GM23338 (cell line): ENCODE measurements at regions not wholly inside any gene's neighbourhood (a gene's known extent, or its start where the extent isn't known, plus 50 kb on each side); places are given as distances from the start of the nearest gene placed in this dataset.

Experiments
- ATAC-seq: fragments of 200-7000 bp; cut with Tn5 transposase; 3 replicates; pipeline ENCODE4 v1.9.1; 2020
- DNase-seq: peaks from one replicate; pipeline ENCODE4 v3.0.0-alpha.2; 2015; ENCODE audit warnings: low spot score
- H2AFZ ChIP-seq: fragments of 200-600 bp; sonication (generic); 2 replicates; pipeline ENCODE4 v1.8.0; 2016; ENCODE audit warnings: antibody characterized with exemption, mild to moderate bottlenecking, moderate library complexity
- H3F3A ChIP-seq: fragments of 200-600 bp; sonication (generic); replicated peaks from 2 replicates; pipeline ENCODE4 v1.8.0; 2017; ENCODE audit warnings: antibody characterized with exemption, mixed run types, low read depth
- H3K27ac ChIP-seq: fragments of 200-600 bp; sonication (generic); 2 replicates; pipeline ENCODE4 v1.6.1; 2016; ENCODE audit warnings: low read depth
- H3K27me3 ChIP-seq: fragments of 200-600 bp; sonication (generic); 2 replicates; pipeline ENCODE4 v1.8.0; 2016; ENCODE audit warnings: mild to moderate bottlenecking, mixed run types, moderate library complexity; ENCODE audit not compliant: insufficient read depth
- H3K36me3 ChIP-seq: fragments of 200-600 bp; sonication (generic); 2 replicates; pipeline ENCODE4 v1.8.0; 2016; ENCODE audit warnings: mild to moderate bottlenecking; ENCODE audit not compliant: insufficient read depth
- H3K4me1 ChIP-seq: fragments of 200-600 bp; sonication (generic); 2 replicates; pipeline ENCODE4 v1.8.0; 2016; ENCODE audit warnings: mild to moderate bottlenecking, moderate library complexity; ENCODE audit not compliant: insufficient read depth
- H3K4me2 ChIP-seq: fragments of 200-600 bp; sonication (generic); 2 replicates; pipeline ENCODE4 v1.7.1; 2017; ENCODE audit warnings: mixed run types
- H3K4me3 ChIP-seq: fragments of 200-600 bp; sonication (generic); 2 replicates; pipeline ENCODE4 v1.6.1; 2016; ENCODE audit warnings: mixed run types
- H3K79me2 ChIP-seq: fragments of 200-600 bp; sonication (generic); replicated peaks from 2 replicates; pipeline ENCODE4 v1.8.0; 2017; ENCODE audit warnings: mild to moderate bottlenecking; ENCODE audit not compliant: insufficient read depth
- H3K9me2 ChIP-seq: fragments of 200-600 bp; sonication (generic); 2 replicates; pipeline ENCODE4 v1.8.0; 2017; ENCODE audit not compliant: insufficient read depth
- H4K20me1 ChIP-seq: fragments of 200-600 bp; sonication (generic); replicated peaks from 2 replicates; pipeline ENCODE4 v1.8.0; 2017; ENCODE audit warnings: mild to moderate bottlenecking; ENCODE audit not compliant: insufficient read depth
- H3K27ac Mint-ChIP-seq: 2 replicates; pipeline ENCODE4 v1.8.0; 2020; ENCODE audit warnings: inconsistent platforms, mild to moderate bottlenecking, moderate library complexity, mixed read lengths
- H3K27me3 Mint-ChIP-seq: 3 replicates; pipeline ENCODE4 v1.8.0; 2022; ENCODE audit warnings: low read depth, mild to moderate bottlenecking, moderate library complexity, mixed read lengths, inconsistent platforms; ENCODE audit not compliant: insufficient read depth, poor library complexity
- H3K36me3 Mint-ChIP-seq: 3 replicates; pipeline ENCODE4 v1.8.0; 2021; ENCODE audit warnings: low read depth, mild to moderate bottlenecking, inconsistent platforms, moderate library complexity, mixed read lengths
- H3K4me1 Mint-ChIP-seq: 3 replicates; pipeline ENCODE4 v1.8.0; 2020; ENCODE audit warnings: mild to moderate bottlenecking, inconsistent platforms, mixed read lengths
- H3K4me3 Mint-ChIP-seq: 3 replicates; pipeline ENCODE4 v1.8.0; 2021; ENCODE audit warnings: moderate library complexity, mild to moderate bottlenecking, inconsistent platforms, mixed read lengths
- H3K9me3 Mint-ChIP-seq: 3 replicates; pipeline ENCODE4 v1.8.0; 2020; ENCODE audit warnings: moderate library complexity, mild to moderate bottlenecking, inconsistent platforms, mixed read lengths
- CREB1 ChIP-seq: fragments of 250-450 bp; sonication (Bioruptor Pico); IDR thresholded peaks from 2 replicates; pipeline ENCODE4 v1.5.0; 2020; ENCODE audit warnings: low read depth, mild to moderate bottlenecking, moderate library complexity
- CTCF ChIP-seq, 2 experiments: fragments of 200-600 bp in 1 of 2; sonication (generic) in 1 of 2; conservative IDR thresholded peaks; 2 replicates each; pipeline versions ENCODE4 v1.5.1 to v1.6.1; 2016 to 2017; ENCODE audit warnings: antibody characterized with exemption in 2 of 2, low read depth in 2 of 2, mild to moderate bottlenecking in 2 of 2, moderate library complexity in 1 of 2
- EZH2 ChIP-seq: fragments of 200-600 bp; sonication (generic); IDR thresholded peaks from one replicate; pipeline ENCODE4 v1.8.0; 2017; ENCODE audit warnings: antibody characterized with exemption, mild to moderate bottlenecking, low read depth; ENCODE audit not compliant: unreplicated experiment
- JUNB ChIP-seq: IDR thresholded peaks from one replicate; pipeline ENCODE4 v1.6.1; 2016; ENCODE audit warnings: antibody characterized with exemption; ENCODE audit not compliant: unreplicated experiment
- POLR2AphosphoS5 ChIP-seq: IDR thresholded peaks from 2 replicates; pipeline ENCODE4 v1.6.1; 2016; ENCODE audit warnings: antibody characterized with exemption, low read depth
- REST ChIP-seq: IDR thresholded peaks from one replicate; pipeline ENCODE4 v1.6.1; 2018; ENCODE audit warnings: antibody characterized with exemption; ENCODE audit not compliant: unreplicated experiment
- STAT1 ChIP-seq: IDR thresholded peaks from one replicate; pipeline ENCODE4 v1.6.1; 2016; ENCODE audit warnings: antibody characterized with exemption; ENCODE audit not compliant: unreplicated experiment
- TF ChIP-seq, protein P1 (sequence below): IDR thresholded peaks from 2 replicates; pipeline ENCODE4 v1.6.1; 2016; ENCODE audit warnings: antibody characterized with exemption

- ATAC-seq, result no peak
- no peak for DNase-seq
Observed at GRCh38 chr9:134251296-134252069, 74.8 kb upstream of the RXRA start.

More at GRCh38 chr9:134251296-134252069, 74.8 kb upstream of the RXRA start:
- H3K9me2 ChIP-seq, result no peaks in the 10 kb centered on the region
- H3K27ac Mint-ChIP-seq, result no peak overlapping the region
- H3K36me3 Mint-ChIP-seq, result 0 out of 3 replicates have a peak, but pooled peaks cover 3% of the 10 kb centered on the region
- peaks cover 8% of the 10 kb centered on the region; the same call in 2 of the 3 replicates for H3K9me3 Mint-ChIP-seq
- no peaks in the 10 kb centered on the region for H3K36me3 ChIP-seq
- no peaks in the 10 kb centered on the region for H3K27me3 ChIP-seq
- no peak overlapping the region for H3K4me3 ChIP-seq
- no peak overlapping the region for H3K4me2 ChIP-seq
- H3K27me3 Mint-ChIP-seq, result peaks cover 8% of the 10 kb centered on the region
- H3K4me3 Mint-ChIP-seq, result no peak overlapping the region
- H3F3A ChIP-seq, result no peaks in the 10 kb centered on the region
- H3K79me2 ChIP-seq, result no peaks in the 10 kb centered on the region
- TF ChIP-seq, protein P1, sequence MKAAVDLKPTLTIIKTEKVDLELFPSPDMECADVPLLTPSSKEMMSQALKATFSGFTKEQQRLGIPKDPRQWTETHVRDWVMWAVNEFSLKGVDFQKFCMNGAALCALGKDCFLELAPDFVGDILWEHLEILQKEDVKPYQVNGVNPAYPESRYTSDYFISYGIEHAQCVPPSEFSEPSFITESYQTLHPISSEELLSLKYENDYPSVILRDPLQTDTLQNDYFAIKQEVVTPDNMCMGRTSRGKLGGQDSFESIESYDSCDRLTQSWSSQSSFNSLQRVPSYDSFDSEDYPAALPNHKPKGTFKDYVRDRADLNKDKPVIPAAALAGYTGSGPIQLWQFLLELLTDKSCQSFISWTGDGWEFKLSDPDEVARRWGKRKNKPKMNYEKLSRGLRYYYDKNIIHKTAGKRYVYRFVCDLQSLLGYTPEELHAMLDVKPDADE, result no peak
- TF ChIP-seq POLR2AphosphoS5 (no peak), EZH2 (no peak), STAT1 (no peak), CTCF (conservative IDR thresholded peaks at IDR 0.05; ENCODE audit: low read depth in 2 of 2) (no peak), CREB1 (CRISPR knock-in tag) (no peak), REST (no peak), JUNB (no peak)
- H3K27ac ChIP-seq, result no peak overlapping the region
- H3K4me1 ChIP-seq, result no peaks in the 10 kb centered on the region
- H4K20me1 ChIP-seq, result no peaks in the 10 kb centered on the region
- no peak overlapping the region for H2AFZ ChIP-seq
- H3K4me1 Mint-ChIP-seq, result peaks cover 10% of the 10 kb centered on the region
